CD14-positive monocyte (primary cell): ENCODE measurements at regions not wholly inside any gene's neighbourhood (a gene's known extent, or its start where the extent isn't known, plus 50 kb on each side); places are given as distances from the start of the nearest gene placed in this dataset.

Experiments used
- DNase-seq, 3 donors: peaks; one replicate each; pipeline ENCODE4 v3.0.0-alpha.2; 2011 to 2022
- H2AFZ ChIP-seq: 2 replicates; pipeline ENCODE4 v1.6.0; 2012; ENCODE audit warnings: mild to moderate bottlenecking, low read depth, low read length, inconsistent platforms; ENCODE audit not compliant: insufficient read depth, poor library complexity, severe bottlenecking
- H3K27ac ChIP-seq, 2 donors: 1 replicate in 1 of 2; 2 replicates in 1 of 2; pipeline ENCODE4 v1.5.1; 2012 to 2013; ENCODE audit warnings: low read length in 2 of 2, control low read depth in 1 of 2, inconsistent platforms in 1 of 2, low read depth in 1 of 2, mild to moderate bottlenecking in 1 of 2
- H3K27me3 ChIP-seq, 2 donors: one replicate each; pipeline versions ENCODE4 v1.6.0 to v1.6.1; 2011 to 2013; ENCODE audit warnings: low read length in 2 of 2; ENCODE audit not compliant: control insufficient read depth in 2 of 2, insufficient read depth in 2 of 2
- H3K36me3 ChIP-seq, 2 donors: replicated peaks in 1 of 2; 1 replicate in 1 of 2; 2 replicates in 1 of 2; pipeline versions ENCODE4 v1.5.1 to v1.6.1; 2012 to 2013; ENCODE audit warnings: low read length in 2 of 2, control low read depth in 1 of 2, inconsistent platforms in 1 of 2, mild to moderate bottlenecking in 1 of 2; ENCODE audit not compliant: insufficient read depth in 2 of 2, control insufficient read depth in 1 of 2
- H3K4me1 ChIP-seq, 2 donors: 1 replicate in 1 of 2; 2 replicates in 1 of 2; pipeline versions ENCODE4 v1.5.1 to v1.6.1; 2012 to 2013; ENCODE audit warnings: low read length in 2 of 2, control low read depth in 1 of 2, inconsistent platforms in 1 of 2, mild to moderate bottlenecking in 1 of 2, moderate library complexity in 1 of 2; ENCODE audit not compliant: insufficient read depth in 2 of 2, control insufficient read depth in 1 of 2
- H3K4me2 ChIP-seq: replicated peaks from 2 replicates; pipeline ENCODE3; 2012; ENCODE audit warnings: low read length, moderate library complexity, mild to moderate bottlenecking; ENCODE audit not compliant: poor library complexity, severe bottlenecking; ENCODE audit errors: extremely low read depth
- H3K4me3 ChIP-seq, 3 experiments: fragments of 200-600 bp in 1 of 3; sonication (generic) in 1 of 3; replicated peaks in 1 of 3; 1 replicate in 2 of 3; 2 replicates in 1 of 3; pipeline ENCODE4 v1.5.1; 2011 to 2013; ENCODE audit warnings: low read length in 3 of 3, mild to moderate bottlenecking in 3 of 3, control low read depth in 2 of 3, low read depth in 2 of 3, inconsistent platforms in 1 of 3, moderate library complexity in 1 of 3
- H3K79me2 ChIP-seq: 2 replicates; pipeline ENCODE4 v1.6.0; 2012; ENCODE audit warnings: mild to moderate bottlenecking, control low read depth, inconsistent platforms, low read length, moderate library complexity; ENCODE audit not compliant: insufficient read depth
- H3K9ac ChIP-seq: 2 replicates; pipeline ENCODE4 v1.6.0; 2017; ENCODE audit warnings: low read length, mild to moderate bottlenecking; ENCODE audit not compliant: insufficient read depth, poor library complexity, severe bottlenecking
- H3K9me3 ChIP-seq, 2 donors: replicated peaks in 1 of 2; 1 replicate in 1 of 2; 2 replicates in 1 of 2; pipeline versions ENCODE4 v1.5.1 to v1.6.1; 2012 to 2013; ENCODE audit warnings: low read length in 2 of 2, control low read depth in 1 of 2; ENCODE audit not compliant: control insufficient read depth in 1 of 2, insufficient read depth in 1 of 2
- H4K20me1 ChIP-seq: 2 replicates; pipeline ENCODE4 v1.6.0; 2012; ENCODE audit warnings: mild to moderate bottlenecking, low read length, control low read depth, moderate library complexity; ENCODE audit not compliant: insufficient read depth
- H3K27ac Mint-ChIP-seq, 7 donors: one replicate each; pipeline ENCODE4 v1.8.0; 2020; ENCODE audit warnings: mild to moderate bottlenecking in 7 of 7, mixed read lengths in 7 of 7, moderate library complexity in 6 of 7, inconsistent platforms in 2 of 7
- H3K27me3 Mint-ChIP-seq, 3 donors: one replicate each; pipeline ENCODE4 v1.8.0; 2021 to 2022; ENCODE audit warnings: low read depth in 3 of 3, mild to moderate bottlenecking in 3 of 3, mixed read lengths in 3 of 3, moderate library complexity in 3 of 3, inconsistent platforms in 1 of 3
- H3K36me3 Mint-ChIP-seq, 2 donors: one replicate each; pipeline ENCODE4 v1.8.0; 2020; ENCODE audit warnings: mixed read lengths in 2 of 2, inconsistent platforms in 1 of 2, mild to moderate bottlenecking in 1 of 2
- H3K4me1 Mint-ChIP-seq: one replicate; pipeline ENCODE4 v1.8.0; 2020; ENCODE audit warnings: mild to moderate bottlenecking, mixed read lengths
- H3K4me3 Mint-ChIP-seq, 2 donors: one replicate each; pipeline ENCODE4 v1.8.0; 2020; ENCODE audit warnings: mild to moderate bottlenecking in 2 of 2, mixed read lengths in 2 of 2, moderate library complexity in 1 of 2
- H3K9me3 Mint-ChIP-seq, 7 donors: one replicate each; pipeline ENCODE4 v1.8.0; 2020 to 2022; ENCODE audit warnings: mixed read lengths in 7 of 7, mild to moderate bottlenecking in 6 of 7, moderate library complexity in 6 of 7, inconsistent platforms in 2 of 7
- WGBS: methylation state at CpG from one replicate; pipeline ENCODE4 v1.1.5; 2013; ENCODE audit warnings: missing lambda C conversion rate; ENCODE audit not compliant: insufficient coverage; 5-methylcytosine and 5-hydroxymethylcytosine counted together
- intact Hi-C, 2 donors: fragments of 100-400 bp; cut with micrococcal nuclease; formaldehyde crosslinking; loops; one replicate each; pipeline versions ENCODE4 v1.15.0 to v1.15.1; 2023
- TF ChIP-seq, protein P1 (sequence below): fragments of 200-600 bp; IDR thresholded peaks from one replicate; pipeline ENCODE4 v1.8.0; 2022; ENCODE audit warnings: antibody characterized with exemption, mild to moderate bottlenecking

- no peak overlapping the region for H3K4me2 ChIP-seq
- Mint-ChIP-seq H3K4me3 (no peak overlapping the region), H3K27me3 (peaks cover 4 to 5% (median 4%) of the 10 kb centered on the region in 3 donors), H3K27ac (no peak overlapping the region), H3K9me3 (peaks cover 0 to 3% (median 0%) of the 10 kb centered on the region in 7 donors), H3K36me3 (no peaks in the 10 kb centered on the region), H3K4me1 (peaks cover 4% of the 10 kb centered on the region)
- TF ChIP-seq, protein P1, sequence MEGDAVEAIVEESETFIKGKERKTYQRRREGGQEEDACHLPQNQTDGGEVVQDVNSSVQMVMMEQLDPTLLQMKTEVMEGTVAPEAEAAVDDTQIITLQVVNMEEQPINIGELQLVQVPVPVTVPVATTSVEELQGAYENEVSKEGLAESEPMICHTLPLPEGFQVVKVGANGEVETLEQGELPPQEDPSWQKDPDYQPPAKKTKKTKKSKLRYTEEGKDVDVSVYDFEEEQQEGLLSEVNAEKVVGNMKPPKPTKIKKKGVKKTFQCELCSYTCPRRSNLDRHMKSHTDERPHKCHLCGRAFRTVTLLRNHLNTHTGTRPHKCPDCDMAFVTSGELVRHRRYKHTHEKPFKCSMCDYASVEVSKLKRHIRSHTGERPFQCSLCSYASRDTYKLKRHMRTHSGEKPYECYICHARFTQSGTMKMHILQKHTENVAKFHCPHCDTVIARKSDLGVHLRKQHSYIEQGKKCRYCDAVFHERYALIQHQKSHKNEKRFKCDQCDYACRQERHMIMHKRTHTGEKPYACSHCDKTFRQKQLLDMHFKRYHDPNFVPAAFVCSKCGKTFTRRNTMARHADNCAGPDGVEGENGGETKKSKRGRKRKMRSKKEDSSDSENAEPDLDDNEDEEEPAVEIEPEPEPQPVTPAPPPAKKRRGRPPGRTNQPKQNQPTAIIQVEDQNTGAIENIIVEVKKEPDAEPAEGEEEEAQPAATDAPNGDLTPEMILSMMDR = no peak
- H3K27me3 ChIP-seq = no peaks in the 10 kb centered on the region
- no peak overlapping the region for H2AFZ ChIP-seq
- intact Hi-C loops = no loop called here
- H3K4me3 ChIP-seq = no peak overlapping the region
- no peak for DNase-seq
- H3K9ac ChIP-seq = no peak overlapping the region
- no peaks in the 10 kb centered on the region for H3K79me2 ChIP-seq
- no peaks in the 10 kb centered on the region for H3K9me3 ChIP-seq
- H3K4me1 ChIP-seq = no peaks in the 10 kb centered on the region
- no peak overlapping the region for H3K27ac ChIP-seq
- H4K20me1 ChIP-seq = no peaks in the 10 kb centered on the region
- H3K36me3 ChIP-seq = no peaks in the 10 kb centered on the region
- no CpG with 5 or more reads among the region's 3 CpGs for WGBS
These were observed 57.9 kb upstream of the TOP3B start for GRCh38 chr22:22040472-22040871.

- peaks cover 4% of the 10 kb centered on the region for H3K4me1 Mint-ChIP-seq
- no peak for DNase-seq
- peaks cover 0 to 3% (median 0%) of the 10 kb centered on the region in 7 donors for H3K9me3 Mint-ChIP-seq
- Histone ChIP-seq H3K9ac (no peak overlapping the region), H3K36me3 (no peaks in the 10 kb centered on the region), H3K4me3 (no peak overlapping the region), H3K9me3 (no peaks in the 10 kb centered on the region), H2AFZ (no peak overlapping the region), H3K4me1 (no peaks in the 10 kb centered on the region), H3K4me2 (no peak overlapping the region), H4K20me1 (no peaks in the 10 kb centered on the region), H3K27me3 (no peaks in the 10 kb centered on the region), H3K27ac (no peak overlapping the region), H3K79me2 (no peaks in the 10 kb centered on the region)
- WGBS = 88% methylated on average over 1 of the region's 4 CpGs
- intact Hi-C loops = no loop called here
- H3K36me3 Mint-ChIP-seq = no peaks in the 10 kb centered on the region
- H3K27me3 Mint-ChIP-seq = peaks cover 4 to 5% (median 4%) of the 10 kb centered on the region in 3 donors
- no peak overlapping the region for H3K4me3 Mint-ChIP-seq
- H3K27ac Mint-ChIP-seq = no peak overlapping the region
- TF ChIP-seq, protein P1 = no peak
These were observed 56.9 kb upstream of the TOP3B start for GRCh38 chr22:22039286-22040074.
